Keratinocyte (primary cell): ENCODE measurements at regions not wholly inside any gene's neighbourhood (a gene's known extent, or its start where the extent isn't known, plus 50 kb on each side); places are given as distances from the start of the nearest gene placed in this dataset.

Source experiments
- CTCF ChIP-seq, 3 experiments: IDR thresholded peaks in 1 of 3; conservative IDR thresholded peaks in 1 of 3; optimal IDR thresholded peaks in 1 of 3; 2 replicates in 2 of 3; 3 replicates in 1 of 3; pipeline versions ENCODE3 to v1.5.1; 2011; ENCODE audit warnings: low read length in 3 of 3, mild to moderate bottlenecking in 3 of 3, moderate library complexity in 2 of 3, control low read depth in 1 of 3, inconsistent platforms in 1 of 3; ENCODE audit not compliant: insufficient read depth in 2 of 3; ENCODE audit errors: extremely low read depth in 1 of 3
- EZH2 ChIP-seq: IDR thresholded peaks from one replicate; pipeline ENCODE4 v1.6.1; 2012; ENCODE audit warnings: inconsistent platforms, mild to moderate bottlenecking, low read length, moderate library complexity

DNA sequence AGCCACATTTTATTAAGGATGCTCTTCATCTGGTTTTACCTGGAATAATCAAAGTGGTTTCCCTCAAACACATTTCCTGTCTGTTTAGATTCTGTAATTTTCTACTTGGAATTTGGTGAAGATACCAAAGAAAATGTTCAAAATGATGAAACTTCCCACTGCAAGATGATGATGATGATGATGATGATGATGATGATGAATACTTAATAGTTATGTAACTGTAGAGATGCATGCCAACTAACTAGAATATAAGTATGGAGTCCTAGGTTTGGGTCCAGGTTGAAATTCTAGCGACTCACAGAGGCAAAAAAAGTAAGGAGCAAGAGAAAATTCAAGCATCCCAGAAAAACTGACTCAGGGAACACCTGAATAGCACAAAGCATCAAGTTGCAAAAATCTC is 104.0 kb upstream of the KIAA1217 start:
- no peak for TF ChIP-seq CTCF (optimal IDR thresholded peaks at IDR 0.05 in 1 of 3, IDR thresholded peaks at IDR 0.05 in 1 of 3, conservative IDR thresholded peaks at IDR 0.05 in 1 of 3; ENCODE audit: extremely low read depth in 1 of 3, insufficient read depth in 2 of 3, low read length in 3 of 3)
- TF ChIP-seq EZH2: no peak
